HPDE6-E6E7 (cell line): ENCODE measurements at regions not wholly inside any gene's neighbourhood (a gene's known extent, or its start where the extent isn't known, plus 50 kb on each side); places are given as distances from the start of the nearest gene placed in this dataset.
A peak's percentile ranks its signal among the peaks of the same experiment; 100 is the strongest.

Experiments
- DNase-seq: peaks from one replicate; pipeline ENCODE4 v3.0.0; 2011; ENCODE audit warnings: missing footprints; ENCODE audit errors: extremely low spot score

DNA sequence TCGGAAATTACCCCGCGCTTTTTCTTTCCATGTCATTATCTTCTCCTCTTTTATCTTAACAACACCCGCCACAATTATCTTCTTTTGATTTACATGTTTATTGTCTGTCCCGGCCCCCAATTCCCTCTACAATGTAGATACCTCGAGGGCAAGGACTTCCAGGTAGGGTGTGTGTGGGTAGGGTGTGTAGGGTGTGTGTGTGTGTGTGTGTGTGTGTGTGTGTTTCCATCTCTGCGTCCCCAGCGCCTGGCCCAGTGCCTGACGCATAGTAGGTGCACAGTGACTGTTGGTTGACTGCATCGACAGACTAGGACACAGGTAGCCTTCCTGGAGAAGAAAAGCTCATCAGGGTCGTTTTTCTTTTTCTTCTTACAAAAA is 103.1 kb downstream of the UCHL1 start:
- DNase-seq, result no peak

DNA sequence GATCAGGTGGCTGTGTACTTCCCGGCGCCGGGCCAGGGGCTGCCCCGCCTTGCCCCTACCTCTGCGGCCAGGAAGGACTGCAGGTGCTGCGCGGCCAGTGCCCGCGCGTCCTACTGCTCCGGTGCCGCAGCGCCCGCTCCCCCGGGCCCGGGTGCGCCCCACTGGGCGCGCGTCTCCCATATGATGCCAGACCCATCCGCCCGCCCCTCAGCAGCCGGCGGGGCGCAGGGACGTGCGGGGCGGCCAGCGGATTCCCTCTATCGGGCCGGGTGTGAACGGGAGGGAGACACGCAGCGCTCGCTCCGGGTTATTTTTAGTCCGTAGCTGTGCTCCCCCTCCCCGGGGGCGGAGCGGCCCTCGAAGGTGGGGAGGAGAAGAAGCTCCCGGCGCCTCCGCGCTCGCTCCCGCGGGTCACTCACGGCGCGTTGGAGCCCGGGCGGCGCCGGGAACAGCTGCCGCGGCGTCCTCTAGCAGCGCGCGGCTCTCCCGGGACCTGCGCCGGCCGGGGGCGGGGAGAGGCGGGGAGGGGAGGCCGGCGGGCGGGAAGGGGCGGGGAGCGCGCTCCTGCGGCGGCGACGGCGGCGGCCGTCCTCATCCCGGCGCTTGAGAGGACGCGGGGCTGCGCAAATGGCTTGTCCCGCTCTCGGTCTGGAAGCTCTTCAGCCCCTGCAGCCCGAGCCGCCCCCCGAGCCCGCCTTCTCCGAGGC is 103.6 kb downstream of the UCHL1 start:
- peak; percentile 25 for DNase-seq

- no peak for DNase-seq
These were observed 104.4 kb downstream of the UCHL1 start for GRCh38 chr4:41360921-41361793.

DNA sequence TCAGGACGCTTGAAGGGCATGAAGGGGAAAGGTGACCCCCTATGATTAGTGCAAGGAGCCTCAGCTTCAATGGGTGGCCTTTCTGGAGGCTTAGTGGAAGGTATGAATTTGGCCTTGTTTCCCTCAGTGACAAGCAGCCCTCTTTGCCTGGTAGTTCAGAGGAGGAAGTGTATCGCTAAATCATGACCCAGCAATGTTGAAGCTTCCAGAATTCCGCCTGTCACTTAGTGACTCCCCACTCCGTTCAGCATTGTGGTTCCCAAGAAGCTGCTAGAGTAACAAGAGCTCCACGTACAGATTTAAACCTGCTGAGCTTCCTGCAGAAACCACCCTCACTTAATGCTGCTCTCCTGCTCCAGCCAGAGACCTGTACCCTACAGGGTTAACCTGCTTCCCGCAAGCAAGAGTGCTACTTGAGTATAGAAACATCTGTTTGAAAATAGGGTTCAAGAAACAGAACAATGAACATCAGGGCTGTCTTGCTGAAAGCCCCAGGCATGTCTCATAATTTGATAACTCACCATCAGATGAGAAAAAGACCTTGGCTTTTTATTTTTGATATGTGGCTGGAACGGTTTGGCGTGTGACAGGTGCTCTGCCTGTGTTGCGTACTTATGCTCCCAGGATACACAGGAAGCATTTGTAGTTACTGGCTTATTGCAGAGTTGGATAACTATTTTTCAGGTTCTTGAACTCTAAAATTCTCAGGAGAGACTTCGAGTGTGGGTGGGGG is 105.2 kb downstream of the UCHL1 start:
- no peak for DNase-seq

- no peak for DNase-seq
These were observed 106.1 kb downstream of the UCHL1 start for GRCh38 chr4:41362621-41363383.

DNA sequence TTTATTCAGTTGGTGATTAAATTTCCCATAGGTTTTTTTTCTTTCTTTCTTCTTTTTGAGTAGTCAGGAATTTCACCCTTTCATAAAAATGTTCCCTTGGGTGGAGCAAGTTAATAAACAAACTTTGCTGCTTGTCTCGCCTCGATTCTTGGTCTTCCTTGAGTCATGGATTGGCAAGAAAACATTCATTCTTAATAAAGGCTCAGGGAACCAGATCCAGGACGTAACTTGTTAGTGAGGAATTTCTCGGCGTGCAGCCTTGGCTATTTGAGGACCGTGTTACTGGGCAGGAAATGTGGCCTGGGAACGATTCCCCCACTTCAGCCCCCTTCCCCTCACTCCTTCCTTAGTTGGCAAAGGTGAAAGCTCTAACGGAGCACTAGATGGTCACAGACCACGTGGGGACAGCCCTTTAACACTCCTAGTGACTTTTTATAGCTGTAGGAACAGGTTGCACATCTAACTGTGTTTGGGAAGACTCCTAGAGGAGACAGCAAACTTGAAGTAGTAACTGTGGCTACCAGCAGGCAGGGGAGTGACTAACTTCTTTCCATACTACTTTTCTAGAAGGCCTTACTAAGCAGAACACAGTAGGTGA is 106.8 kb downstream of the UCHL1 start:
- DNase-seq, result no peak

GRCh38 chr4:41364876-41365275 is 108.1 kb downstream of the UCHL1 start:
- DNase-seq, result no peak

GRCh38 chr4:41365681-41366080 is 109.0 kb downstream of the UCHL1 start:
- DNase-seq, result no peak

- no peak for DNase-seq
These were observed 110.3 kb downstream of the UCHL1 start for GRCh38 chr4:41366911-41367517.

DNA sequence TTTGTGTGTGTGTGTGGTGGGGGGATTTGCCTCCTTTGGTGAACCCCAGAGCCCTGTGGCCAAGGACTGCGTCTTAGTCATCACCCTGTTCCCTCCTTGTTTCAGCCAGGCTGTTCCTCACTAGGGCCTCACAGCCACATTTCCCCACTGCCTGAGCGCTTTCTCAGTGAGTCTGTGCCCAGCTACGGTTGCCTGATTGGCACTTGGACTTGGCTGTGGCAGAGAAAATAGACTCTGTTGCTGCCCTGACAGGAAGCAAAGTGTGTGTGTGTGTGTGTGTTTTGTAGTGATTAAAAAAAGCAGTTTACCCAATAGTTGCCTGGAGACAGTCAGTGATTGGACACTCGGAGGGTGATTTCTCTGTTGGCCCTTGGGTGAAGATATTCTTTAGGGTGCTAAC is 113.0 kb downstream of the UCHL1 start:
- DNase-seq, result no peak

DNA sequence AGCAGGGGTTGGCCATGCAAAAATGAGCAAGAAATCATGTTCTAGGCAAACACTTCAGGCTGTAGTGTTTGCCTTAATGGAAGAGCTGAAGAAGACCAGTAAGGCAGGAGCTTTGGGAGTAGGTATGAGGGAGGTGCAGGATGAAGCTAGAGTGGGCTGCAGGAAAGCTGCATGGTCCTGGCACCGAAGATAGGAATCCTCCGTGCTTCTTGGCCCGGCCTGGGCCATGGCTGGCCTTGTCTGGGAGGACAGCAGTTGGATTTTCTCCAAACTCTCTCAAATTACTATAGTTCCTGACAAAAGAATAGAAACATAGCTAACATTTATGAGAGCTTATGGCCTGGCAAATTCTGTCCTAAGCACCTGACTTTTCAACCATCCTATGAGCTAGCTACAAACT is 116.5 kb downstream of the UCHL1 start:
- no peak for DNase-seq

DNA sequence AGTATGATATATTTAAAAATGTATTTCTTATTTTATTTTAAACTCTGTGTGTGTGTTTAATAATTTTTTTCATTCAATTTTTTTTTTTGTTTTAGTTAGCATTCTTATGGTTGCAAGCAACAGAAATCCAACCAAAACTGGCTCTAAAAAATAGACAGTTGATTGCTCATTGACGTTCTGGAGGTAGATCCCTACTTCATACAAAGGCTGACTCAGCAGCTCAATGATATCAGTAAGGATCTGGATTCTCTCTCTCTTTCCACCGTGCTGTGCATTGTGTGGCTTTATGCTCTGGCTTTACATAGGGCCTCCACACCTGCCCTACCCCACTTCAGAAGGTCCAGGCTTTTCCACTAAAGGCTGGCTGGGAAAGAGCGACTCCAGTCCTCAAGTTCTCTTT is 117.8 kb downstream of the UCHL1 start:
- no peak for DNase-seq

DNA sequence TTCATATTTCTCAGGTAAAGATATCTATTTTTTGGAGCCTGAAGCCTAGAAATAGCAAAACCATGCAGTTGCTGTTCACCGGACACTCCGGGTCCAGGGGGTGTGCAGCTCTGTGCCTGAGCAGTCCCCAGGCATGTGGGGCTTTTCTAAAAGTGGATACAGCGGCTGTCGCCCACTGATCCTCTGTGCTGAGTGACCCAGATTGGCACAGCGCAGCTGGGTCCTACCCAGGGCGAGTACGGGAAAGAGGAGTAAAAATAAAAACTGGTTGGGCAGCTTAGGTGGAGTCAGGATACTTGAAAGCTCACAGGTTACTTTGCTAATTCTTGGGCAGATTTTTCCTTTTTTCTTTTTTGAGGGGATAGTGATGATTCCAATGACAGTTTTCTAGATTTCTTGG is 118.8 kb downstream of the UCHL1 start:
- no peak for DNase-seq

DNA sequence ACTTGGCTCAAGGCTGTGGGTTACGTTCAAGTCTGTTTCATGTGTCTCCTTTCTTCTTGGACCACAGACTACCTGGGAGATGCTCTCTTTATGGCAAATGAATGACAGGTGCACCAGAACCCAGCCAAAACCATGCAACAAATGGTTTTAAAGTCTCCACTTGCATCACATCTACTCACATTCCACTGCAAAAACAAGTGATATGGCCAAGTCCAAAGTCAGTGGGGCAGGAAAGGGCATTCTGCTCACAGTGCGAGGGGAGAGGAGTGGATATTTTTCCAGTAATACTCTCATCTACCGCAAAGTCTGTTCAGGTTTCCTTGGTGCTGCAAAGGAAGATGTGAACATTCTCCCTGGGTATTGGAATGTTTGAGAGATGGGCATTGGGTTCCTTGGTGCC is 120.5 kb downstream of the UCHL1 start:
- DNase-seq, result no peak

- DNase-seq, result no peak
These were observed 122.5 kb downstream of the UCHL1 start for GRCh38 chr4:41379230-41379629.

- DNase-seq, result no peak
These were observed 123.9 kb downstream of the UCHL1 start for GRCh38 chr4:41380511-41381157.

- no peak for DNase-seq
These were observed 124.7 kb downstream of the UCHL1 start for GRCh38 chr4:41381384-41381783.

GRCh38 chr4:41384992-41385391 is 128.3 kb downstream of the UCHL1 start:
- DNase-seq, result no peak

- DNase-seq, result no peak
These were observed 128.8 kb downstream of the UCHL1 start for GRCh38 chr4:41385481-41385880.

DNA sequence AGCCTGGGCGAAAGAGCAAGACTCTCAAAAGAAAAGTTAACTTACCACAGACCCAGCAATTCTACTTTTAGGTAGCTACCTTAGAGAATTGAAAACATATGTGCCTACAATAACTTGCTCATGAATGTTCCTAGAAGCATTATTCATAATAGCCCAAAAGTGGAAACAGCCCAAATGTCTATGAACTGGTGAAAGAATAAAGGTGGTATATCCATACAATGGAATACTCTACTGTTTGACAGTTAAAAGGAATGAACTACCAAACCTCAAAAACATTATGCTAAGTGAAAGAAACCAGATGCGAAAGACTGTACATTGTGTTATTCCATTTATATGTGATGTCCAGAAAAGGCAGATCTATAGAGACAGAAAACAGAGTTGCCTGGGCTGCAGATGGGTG is 131.4 kb downstream of the UCHL1 start:
- no peak for DNase-seq

GRCh38 chr4:41389356-41389755 is 132.6 kb downstream of the UCHL1 start:
- no peak for DNase-seq
